Caco-2 (cell line): ENCODE measurements at regions not wholly inside any gene's neighbourhood (a gene's known extent, or its start where the extent isn't known, plus 50 kb on each side); places are given as distances from the start of the nearest gene placed in this dataset.

Experiments used
- BruUV-seq: library from RNA; stranded (reverse); fragments of 400-500 nt; replicated peaks from 2 replicates; lab custom pipeline; 2021; lab: Mats Ljungman, UMichigan
- CTCF ChIA-PET: fragments of 300-600 bp; sonication (Branson Sonifier 250); formaldehyde crosslinking; loops from one replicate; lab custom pipeline; 2022; ENCODE audit warnings: antibody characterized with exemption; lab: Charles Lee
- POLR2A ChIA-PET: fragments of 300-600 bp; sonication (Branson Sonifier 250); formaldehyde crosslinking; loops from one replicate; lab custom pipeline; 2022; ENCODE audit warnings: antibody characterized with exemption; lab: Charles Lee
- DNase-seq, 2 experiments: peaks; one replicate each; pipeline versions ENCODE4 v3.0.0 to v3.0.0-alpha.2; 2020 to 2022
- H3K27me3 ChIP-seq: replicated peaks from 2 replicates; pipeline ENCODE4 v1.6.0; 2011; ENCODE audit warnings: low read length; ENCODE audit not compliant: control insufficient read depth, insufficient read depth
- H3K36me3 ChIP-seq: 2 replicates; pipeline ENCODE4 v1.5.1; 2011; ENCODE audit warnings: low read length; ENCODE audit not compliant: control insufficient read depth, insufficient read depth
- H3K4me1 ChIP-seq: fragments of 250-450 bp; sonication (Bioruptor Pico); 2 replicates; pipeline ENCODE4 v1.5.1; 2020; ENCODE audit warnings: mild to moderate bottlenecking
- H3K4me3 ChIP-seq: 2 replicates; pipeline ENCODE4 v1.5.1; 2011; ENCODE audit warnings: low read depth, mild to moderate bottlenecking, control low read depth, low read length
- H3K9me3 ChIP-seq: fragments of 250-450 bp; sonication (Bioruptor Pico); 2 replicates; pipeline ENCODE4 v1.5.1; 2020; ENCODE audit warnings: mild to moderate bottlenecking, moderate library complexity
- H3K27ac Mint-ChIP-seq: one replicate; pipeline ENCODE4 v1.8.0; 2022; ENCODE audit warnings: mixed read lengths; ENCODE audit not compliant: unreplicated experiment
- H3K27me3 Mint-ChIP-seq: one replicate; pipeline ENCODE4 v1.8.0; 2022; ENCODE audit warnings: mixed read lengths; ENCODE audit not compliant: insufficient read depth, unreplicated experiment
- H3K36me3 Mint-ChIP-seq: one replicate; pipeline ENCODE4 v1.8.0; 2022; ENCODE audit warnings: mild to moderate bottlenecking, mixed read lengths; ENCODE audit not compliant: insufficient read depth, unreplicated experiment
- H3K4me1 Mint-ChIP-seq: one replicate; pipeline ENCODE4 v1.8.0; 2022; ENCODE audit warnings: low read depth, mixed read lengths; ENCODE audit not compliant: unreplicated experiment
- H3K4me3 Mint-ChIP-seq: one replicate; pipeline ENCODE4 v1.8.0; 2022; ENCODE audit warnings: mild to moderate bottlenecking, moderate library complexity, mixed read lengths; ENCODE audit not compliant: unreplicated experiment
- H3K9me3 Mint-ChIP-seq: one replicate; pipeline ENCODE4 v1.8.0; 2022; ENCODE audit warnings: mixed read lengths; ENCODE audit not compliant: unreplicated experiment
- CTCF ChIP-seq, 2 experiments: fragments of 200-600 bp in 1 of 2; IDR thresholded peaks; 1 replicate in 1 of 2; 2 replicates in 1 of 2; pipeline versions ENCODE4 v1.5.1 to v1.8.0; 2011 to 2022; ENCODE audit warnings: antibody characterized with exemption in 1 of 2, control low read depth in 1 of 2, inconsistent platforms in 1 of 2, low read depth in 1 of 2, low read length in 1 of 2, mild to moderate bottlenecking in 1 of 2, moderate library complexity in 1 of 2; ENCODE audit not compliant: insufficient read depth in 1 of 2, severe bottlenecking in 1 of 2, unreplicated experiment in 1 of 2
- intact Hi-C: fragments of 100-400 bp; cut with micrococcal nuclease; formaldehyde crosslinking; loops from one replicate; pipeline ENCODE4 v1.10.0; 2022; ENCODE audit not compliant: unreplicated experiment

DNA sequence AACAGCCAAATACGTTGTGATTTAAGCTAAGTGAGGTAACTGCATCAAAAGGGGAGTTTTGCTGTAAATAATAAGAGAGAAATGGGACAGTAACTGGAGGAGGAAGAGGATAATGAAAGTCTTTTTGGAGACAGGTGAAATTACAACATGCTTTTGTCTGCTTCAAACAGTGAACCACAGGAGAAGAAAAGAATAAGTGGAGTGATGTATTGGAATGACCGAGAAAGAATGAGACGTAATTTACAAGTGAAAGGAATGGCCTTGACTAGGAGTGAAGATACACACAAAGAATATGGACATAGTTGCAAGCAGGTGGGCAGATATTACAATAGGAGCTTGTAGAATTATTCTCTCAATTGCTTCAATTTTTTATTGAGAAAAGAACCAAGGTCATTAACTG lies 550.8 kb downstream of the DIPK2A start:
- Mint-ChIP-seq H3K27ac (no peak overlapping the region), H3K36me3 (no peaks in the 10 kb centered on the region), H3K9me3 (no peaks in the 10 kb centered on the region), H3K27me3 (no peaks in the 10 kb centered on the region), H3K4me1 (no peaks in the 10 kb centered on the region), H3K4me3 (no peak overlapping the region)
- Histone ChIP-seq H3K4me3 (no peak overlapping the region), H3K4me1 (no peaks in the 10 kb centered on the region), H3K36me3 (no peaks in the 10 kb centered on the region), H3K9me3 (no peaks in the 10 kb centered on the region), H3K27me3 (no peaks in the 10 kb centered on the region)
- no peak for TF ChIP-seq CTCF (IDR thresholded peaks at IDR 0.05; ENCODE audit: insufficient read depth in 1 of 2, low read depth in 1 of 2, low read length in 1 of 2, severe bottlenecking in 1 of 2, unreplicated experiment in 1 of 2)
- DNase-seq = no peak
- intact Hi-C loops = no loop called here
- ChIA-PET POLR2A (no interaction called here), CTCF (no interaction called here)
- BruUV-seq = no TSS peak

DNA sequence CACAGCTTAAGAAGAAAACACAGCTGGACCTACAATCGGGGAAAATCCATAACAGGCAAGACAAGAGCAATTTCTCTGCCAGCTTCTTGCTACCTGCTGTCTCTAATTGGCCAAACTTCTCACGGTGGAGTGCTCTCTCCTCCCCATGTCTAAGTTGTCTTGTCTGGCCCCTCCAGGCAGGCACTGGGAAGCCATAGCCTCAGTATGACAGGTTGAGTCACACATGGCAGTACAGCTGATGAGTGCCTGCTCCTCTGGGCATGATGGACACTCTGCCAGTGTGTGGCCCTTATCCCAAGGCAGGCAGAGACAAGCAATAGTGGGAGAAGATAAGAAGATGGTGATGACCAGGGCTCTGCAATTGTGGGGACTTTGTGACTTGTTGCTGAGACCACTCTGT lies 551.8 kb downstream of the DIPK2A start:
- Histone ChIP-seq H3K9me3 (no peaks in the 10 kb centered on the region), H3K4me1 (no peaks in the 10 kb centered on the region), H3K36me3 (no peaks in the 10 kb centered on the region), H3K27me3 (no peaks in the 10 kb centered on the region), H3K4me3 (no peak overlapping the region)
- ChIA-PET CTCF (no interaction called here), POLR2A (no interaction called here)
- Mint-ChIP-seq H3K27ac (no peak overlapping the region), H3K36me3 (no peaks in the 10 kb centered on the region), H3K4me3 (no peak overlapping the region), H3K27me3 (no peaks in the 10 kb centered on the region), H3K9me3 (no peaks in the 10 kb centered on the region), H3K4me1 (peaks cover 2% of the 10 kb centered on the region)
- no peak for DNase-seq
- TF ChIP-seq CTCF (IDR thresholded peaks at IDR 0.05; ENCODE audit: insufficient read depth in 1 of 2, low read depth in 1 of 2, low read length in 1 of 2, severe bottlenecking in 1 of 2, unreplicated experiment in 1 of 2) = no peak
- intact Hi-C loops = no loop called here
- no TSS peak for BruUV-seq

DNA sequence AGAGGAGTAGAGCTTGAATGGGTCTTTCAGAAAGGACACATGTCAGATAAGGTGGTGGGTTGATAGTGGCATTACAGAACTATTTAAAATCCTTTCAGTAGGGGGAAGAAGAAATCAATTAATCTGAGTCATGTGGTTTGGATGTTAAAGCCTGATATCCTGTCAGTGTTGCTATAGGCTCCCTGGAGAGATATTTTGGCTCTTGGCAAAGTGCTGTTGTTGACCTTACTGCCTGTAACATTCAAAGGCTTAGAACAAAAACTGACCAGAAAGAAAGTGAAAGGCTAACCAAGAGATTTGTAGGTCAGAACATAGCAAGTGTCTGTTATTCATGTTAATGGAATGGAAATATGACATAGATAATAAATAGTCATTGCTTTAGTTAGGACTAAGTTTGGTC lies 552.9 kb downstream of the DIPK2A start:
- H3K4me3 ChIP-seq = no peak overlapping the region
- intact Hi-C loops = no loop called here
- H3K9me3 Mint-ChIP-seq = no peaks in the 10 kb centered on the region
- H3K27me3 ChIP-seq = no peaks in the 10 kb centered on the region
- H3K4me1 ChIP-seq = 0 out of 2 replicates have a peak, but pooled peaks cover 3% of the 10 kb centered on the region
- no peaks in the 10 kb centered on the region for H3K9me3 ChIP-seq
- TF ChIP-seq CTCF (IDR thresholded peaks at IDR 0.05; ENCODE audit: insufficient read depth in 1 of 2, low read depth in 1 of 2, low read length in 1 of 2, severe bottlenecking in 1 of 2, unreplicated experiment in 1 of 2) = no peak
- no peak overlapping the region for H3K27ac Mint-ChIP-seq
- CTCF ChIA-PET = no interaction called here
- no TSS peak for BruUV-seq
- H3K27me3 Mint-ChIP-seq = no peaks in the 10 kb centered on the region
- H3K4me3 Mint-ChIP-seq = no peak overlapping the region
- peaks cover 9% of the 10 kb centered on the region for H3K4me1 Mint-ChIP-seq
- DNase-seq = no peak
- no peaks in the 10 kb centered on the region for H3K36me3 Mint-ChIP-seq
- H3K36me3 ChIP-seq = no peaks in the 10 kb centered on the region
- POLR2A ChIA-PET = no interaction called here
